GM18861 (cell line): ENCODE measurements at regions not wholly inside any gene's neighbourhood (a gene's known extent, or its start where the extent isn't known, plus 50 kb on each side); places are given as distances from the start of the nearest gene placed in this dataset.

Experiments
- ATAC-seq: cut with Tn5 transposase; IDR thresholded peaks from one replicate; pipeline ENCODE4 v1.9.1; 2021; ENCODE audit not compliant: unreplicated experiment

DNA sequence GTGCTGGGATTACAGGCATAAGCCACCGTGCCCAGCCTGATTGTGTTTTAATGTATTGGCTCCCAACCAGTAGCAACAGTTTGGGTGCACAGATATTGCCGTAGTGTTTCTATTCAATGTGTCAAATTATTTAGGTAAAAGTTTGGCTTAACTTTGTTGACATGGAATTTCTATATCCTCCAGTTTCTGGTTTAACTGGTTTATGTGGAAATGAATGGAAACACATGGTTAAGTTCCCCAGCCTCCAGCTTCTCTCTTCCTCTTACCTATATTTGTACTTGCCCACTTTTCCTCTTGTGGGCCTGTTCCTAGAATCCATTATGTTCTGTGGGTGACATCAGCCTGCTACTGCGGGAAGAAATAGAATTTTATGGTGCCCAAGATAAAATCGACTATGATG is 53.9 kb upstream of the ESR1 start:
- no peak for ATAC-seq

DNA sequence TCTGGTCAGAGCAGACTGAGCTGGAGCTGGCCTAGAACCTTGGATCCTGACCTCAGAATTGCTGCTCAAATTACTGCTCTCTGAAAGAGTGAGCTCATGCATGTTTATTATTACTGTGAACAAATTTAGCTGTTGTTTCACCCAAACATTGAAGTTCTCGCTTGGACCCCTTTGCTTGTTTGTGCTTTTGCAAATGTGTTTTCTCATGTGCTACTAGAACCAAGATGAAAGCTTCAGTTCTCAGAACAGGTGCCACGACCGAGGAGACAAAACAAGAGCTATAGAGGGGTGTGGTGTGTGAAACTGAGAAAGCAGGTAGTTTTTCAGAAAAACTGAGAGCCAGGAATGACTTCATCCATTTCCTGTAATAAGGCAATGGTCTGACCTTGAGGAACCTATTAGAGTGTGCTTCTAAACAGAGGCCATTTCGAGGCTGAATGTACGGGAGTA is 50.0 kb upstream of the ESR1 start:
- ATAC-seq, result peak; percentile 95
